ENCODE measurements at regions not wholly inside any gene's neighbourhood (a gene's known extent, or its start where the extent isn't known, plus 50 kb on each side); places are given as distances from the start of the nearest gene placed in this dataset.
"Not testable (repeated sequence)": the region's sequence is repeated elsewhere in the genome, so short reads cannot be mapped to it uniquely, and the experiment has no call there.

- no peak for FAIRE-seq
- DNase-seq (ENCODE audit: low read depth in 1 of 2, low spot score in 1 of 2): no peak
- CTCF ChIA-PET: no interaction called here
- ATAC-seq: no peak
- Histone ChIP-seq H3K4me1 (no peaks in the 10 kb centered on the region), H3K4me2 (no peak overlapping the region), H3K4me3 (no peak overlapping the region), H3K27ac (no peak overlapping the region), H3K9me3 (no peaks in the 10 kb centered on the region)
- 14% methylated on average over 2 of the region's 2 CpGs for WGBS (ENCODE audit: missing lambda C conversion rate)
- POLR2A ChIA-PET: no interaction called here
- TF ChIP-seq RNF2 (IDR thresholded peaks at IDR 0.05; ENCODE audit: borderline replicate concordance, low read depth): no peak
- TF ChIP-seq RCOR1 (IDR thresholded peaks at IDR 0.05; ENCODE audit: low read depth, low read length): no peak
- TF ChIP-seq TFCP2L1 (CRISPR knock-in tag; IDR thresholded peaks at IDR 0.05): no peak
- no peak for TF ChIP-seq MYC (IDR thresholded peaks at IDR 0.05; ENCODE audit: borderline replicate concordance, low read length)
- TF ChIP-seq HOXB5 (CRISPR knock-in tag; IDR thresholded peaks at IDR 0.05): no peak
- no peak for TF ChIP-seq POLR2A (IDR thresholded peaks at IDR 0.05; ENCODE audit: low read length)
- TF ChIP-seq NPAS2 (CRISPR knock-in tag; IDR thresholded peaks at IDR 0.05; ENCODE audit: borderline replicate concordance): no peak
- TF ChIP-seq HMGXB4 (CRISPR knock-in tag; IDR thresholded peaks at IDR 0.05; ENCODE audit: borderline replicate concordance): no peak
- TF ChIP-seq, protein P1, sequence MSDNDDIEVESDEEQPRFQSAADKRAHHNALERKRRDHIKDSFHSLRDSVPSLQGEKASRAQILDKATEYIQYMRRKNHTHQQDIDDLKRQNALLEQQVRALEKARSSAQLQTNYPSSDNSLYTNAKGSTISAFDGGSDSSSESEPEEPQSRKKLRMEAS (IDR thresholded peaks at IDR 0.05): no peak
- TF ChIP-seq ZSCAN20 (CRISPR knock-in tag; IDR thresholded peaks at IDR 0.05): no peak
- TF ChIP-seq BCL3 (IDR thresholded peaks at IDR 0.05): no peak
- TF ChIP-seq MAFK (IDR thresholded peaks at IDR 0.05; ENCODE audit: partially characterized antibody): no peak
- no peak for TF ChIP-seq PHF8 (IDR thresholded peaks at IDR 0.05; ENCODE audit: borderline replicate concordance, low read depth)
- no peak for TF ChIP-seq FOSL2 (IDR thresholded peaks at IDR 0.05)
- no peak for TF ChIP-seq FOSL2 (CRISPR knock-in tag; IDR thresholded peaks at IDR 0.05)
Measured at GRCh38 chr4:137408527-137409177, 123.6 kb downstream of the PCDH18 start.

DNA sequence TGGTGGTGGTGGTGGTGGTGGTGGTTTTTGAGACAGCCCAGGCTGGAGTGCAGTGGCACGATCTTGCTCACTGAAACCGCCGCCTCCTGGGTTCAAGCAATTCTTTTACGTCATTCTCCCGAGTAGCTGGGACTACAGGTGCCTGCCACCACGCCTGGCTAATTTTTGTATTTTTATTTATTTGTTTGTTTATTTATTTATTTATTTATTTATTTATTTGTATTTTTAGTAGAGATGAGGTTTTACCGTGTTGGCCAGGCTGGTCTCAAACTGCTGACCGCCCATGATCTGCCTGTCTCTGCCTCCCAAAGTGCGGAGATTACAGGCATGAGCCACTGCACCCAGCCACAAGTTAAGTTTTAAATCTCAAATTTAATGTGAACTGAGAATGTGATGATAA, 126.5 kb downstream of the PCDH18 start:
- FAIRE-seq; H3K9me3 ChIP-seq; H3K4me1 ChIP-seq; H3K4me3 ChIP-seq; DNase-seq (ENCODE audit: low read depth in 1 of 2, low spot score in 1 of 2); CTCF ChIA-PET; H3K27ac ChIP-seq; ATAC-seq; POLR2A ChIA-PET; H3K4me2 ChIP-seq: not testable (repeated sequence)
- WGBS (ENCODE audit: missing lambda C conversion rate): 38% methylated on average over 9 of the region's 9 CpGs

DNA sequence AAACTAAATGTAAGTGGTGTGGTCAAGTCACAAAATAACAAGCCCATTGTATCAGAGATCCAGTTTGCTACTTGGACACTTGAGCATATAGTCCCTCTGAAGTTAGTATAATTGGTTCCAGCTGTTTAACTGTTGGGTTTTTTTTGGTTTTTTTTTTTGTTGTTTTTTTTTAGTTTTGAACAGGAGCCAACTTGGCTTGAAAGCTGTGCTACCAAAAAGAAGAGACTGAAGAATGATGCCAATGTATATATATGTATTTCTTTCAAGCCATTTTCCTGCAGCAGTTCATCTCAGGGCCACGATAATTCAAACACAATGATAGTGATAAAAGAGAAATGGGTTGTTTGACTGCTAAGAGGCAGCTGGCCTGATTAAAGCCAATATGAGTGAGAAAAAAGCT, 138.3 kb downstream of the PCDH18 start:
- ATAC-seq: no peak

GRCh38 chr4:137393044-137393443, 139.2 kb downstream of the PCDH18 start:
- WGBS (ENCODE audit: missing lambda C conversion rate): 49% methylated on average over 2 of the region's 2 CpGs
- CTCF ChIA-PET: no interaction called here

More for the DNA sequence above, 138.3 kb downstream of the PCDH18 start:
- DNase-seq (ENCODE audit: low read depth in 1 of 2, low spot score in 1 of 2): no peak
- Histone ChIP-seq H3K4me1 (no peaks in the 10 kb centered on the region), H3K4me2 (no peak overlapping the region), H3K27ac (no peak overlapping the region), H3K4me3 (no peak overlapping the region), H3K9me3 (no peaks in the 10 kb centered on the region)
- no peak for FAIRE-seq
- TF ChIP-seq HOXB5 (CRISPR knock-in tag; IDR thresholded peaks at IDR 0.05) (no peak), FOSL2 (IDR thresholded peaks at IDR 0.05) (no peak), FOSL2 (CRISPR knock-in tag; IDR thresholded peaks at IDR 0.05) (no peak), RAD21 (conservative IDR thresholded peaks at IDR 0.05 in 1 of 2, IDR thresholded peaks at IDR 0.05 in 1 of 2) (no peak)
- ChIA-PET CTCF (no interaction called here), POLR2A (no interaction called here)
- 38% methylated on average over 1 of the region's 1 CpG for WGBS (ENCODE audit: missing lambda C conversion rate)

More at GRCh38 chr4:137393044-137393443, 139.2 kb downstream of the PCDH18 start:
- no peak for ATAC-seq
- H3K4me3 ChIP-seq: no peak overlapping the region
- POLR2A ChIA-PET: no interaction called here
- no peak overlapping the region for H3K4me2 ChIP-seq
- H3K27ac ChIP-seq: no peak overlapping the region
- no peaks in the 10 kb centered on the region for H3K9me3 ChIP-seq
- no peak for DNase-seq (ENCODE audit: low read depth in 1 of 2, low spot score in 1 of 2)
- FAIRE-seq: no peak
- no peaks in the 10 kb centered on the region for H3K4me1 ChIP-seq
- TF ChIP-seq KDM1A (IDR thresholded peaks at IDR 0.05; ENCODE audit: low read depth): no peak
- no peak for TF ChIP-seq SREBF2 (IDR thresholded peaks at IDR 0.05)
- TF ChIP-seq CHD4 (IDR thresholded peaks at IDR 0.05; ENCODE audit: borderline replicate concordance): no peak
- no peak for TF ChIP-seq RNF2 (IDR thresholded peaks at IDR 0.05; ENCODE audit: borderline replicate concordance, low read depth)
- TF ChIP-seq PHF8 (IDR thresholded peaks at IDR 0.05; ENCODE audit: borderline replicate concordance, low read depth): no peak
- no peak for TF ChIP-seq ZNF302 (CRISPR knock-in tag; IDR thresholded peaks at IDR 0.05)
- no peak for TF ChIP-seq POLR2A (IDR thresholded peaks at IDR 0.05; ENCODE audit: low read length)
- TF ChIP-seq CHD2 (IDR thresholded peaks at IDR 0.05; ENCODE audit: low read length, partially characterized antibody): no peak
- no peak for TF ChIP-seq RFX5 (IDR thresholded peaks at IDR 0.05)
- no peak for TF ChIP-seq HEYL (CRISPR knock-in tag; IDR thresholded peaks at IDR 0.05)
- TF ChIP-seq, protein P2, sequence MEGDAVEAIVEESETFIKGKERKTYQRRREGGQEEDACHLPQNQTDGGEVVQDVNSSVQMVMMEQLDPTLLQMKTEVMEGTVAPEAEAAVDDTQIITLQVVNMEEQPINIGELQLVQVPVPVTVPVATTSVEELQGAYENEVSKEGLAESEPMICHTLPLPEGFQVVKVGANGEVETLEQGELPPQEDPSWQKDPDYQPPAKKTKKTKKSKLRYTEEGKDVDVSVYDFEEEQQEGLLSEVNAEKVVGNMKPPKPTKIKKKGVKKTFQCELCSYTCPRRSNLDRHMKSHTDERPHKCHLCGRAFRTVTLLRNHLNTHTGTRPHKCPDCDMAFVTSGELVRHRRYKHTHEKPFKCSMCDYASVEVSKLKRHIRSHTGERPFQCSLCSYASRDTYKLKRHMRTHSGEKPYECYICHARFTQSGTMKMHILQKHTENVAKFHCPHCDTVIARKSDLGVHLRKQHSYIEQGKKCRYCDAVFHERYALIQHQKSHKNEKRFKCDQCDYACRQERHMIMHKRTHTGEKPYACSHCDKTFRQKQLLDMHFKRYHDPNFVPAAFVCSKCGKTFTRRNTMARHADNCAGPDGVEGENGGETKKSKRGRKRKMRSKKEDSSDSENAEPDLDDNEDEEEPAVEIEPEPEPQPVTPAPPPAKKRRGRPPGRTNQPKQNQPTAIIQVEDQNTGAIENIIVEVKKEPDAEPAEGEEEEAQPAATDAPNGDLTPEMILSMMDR (IDR thresholded peaks at IDR 0.05): no peak
- no peak for TF ChIP-seq NR3C1 (IDR thresholded peaks at IDR 0.05)
- no peak for TF ChIP-seq MYC (IDR thresholded peaks at IDR 0.05; ENCODE audit: borderline replicate concordance, low read length)
- TF ChIP-seq, protein P3, sequence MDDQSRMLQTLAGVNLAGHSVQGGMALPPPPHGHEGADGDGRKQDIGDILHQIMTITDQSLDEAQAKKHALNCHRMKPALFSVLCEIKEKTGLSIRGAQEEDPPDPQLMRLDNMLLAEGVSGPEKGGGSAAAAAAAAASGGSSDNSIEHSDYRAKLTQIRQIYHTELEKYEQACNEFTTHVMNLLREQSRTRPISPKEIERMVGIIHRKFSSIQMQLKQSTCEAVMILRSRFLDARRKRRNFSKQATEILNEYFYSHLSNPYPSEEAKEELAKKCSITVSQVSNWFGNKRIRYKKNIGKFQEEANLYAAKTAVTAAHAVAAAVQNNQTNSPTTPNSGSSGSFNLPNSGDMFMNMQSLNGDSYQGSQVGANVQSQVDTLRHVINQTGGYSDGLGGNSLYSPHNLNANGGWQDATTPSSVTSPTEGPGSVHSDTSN (IDR thresholded peaks at IDR 0.05): no peak

All from A549 (cell line).